A673 (cell line): ENCODE measurements at regions not wholly inside any gene's neighbourhood (a gene's known extent, or its start where the extent isn't known, plus 50 kb on each side); places are given as distances from the start of the nearest gene placed in this dataset.

Experiments
- EZH2 ChIP-seq: fragments of 200-600 bp; sonication (generic); IDR thresholded peaks from 2 replicates; pipeline ENCODE4 v1.6.1; 2017; ENCODE audit warnings: borderline replicate concordance, low read depth, mild to moderate bottlenecking, mixed read lengths, antibody characterized with exemption, low read length; ENCODE audit not compliant: poor library complexity, severe bottlenecking
- TF ChIP-seq, protein P1 (sequence below): fragments of 300-800, 200-600 bp; sonication (generic); conservative IDR thresholded peaks from 2 replicates; pipeline ENCODE4 v1.5.1; 2017; ENCODE audit warnings: low read depth, mild to moderate bottlenecking, antibody characterized with exemption, low read length, moderate library complexity, mixed read lengths

DNA sequence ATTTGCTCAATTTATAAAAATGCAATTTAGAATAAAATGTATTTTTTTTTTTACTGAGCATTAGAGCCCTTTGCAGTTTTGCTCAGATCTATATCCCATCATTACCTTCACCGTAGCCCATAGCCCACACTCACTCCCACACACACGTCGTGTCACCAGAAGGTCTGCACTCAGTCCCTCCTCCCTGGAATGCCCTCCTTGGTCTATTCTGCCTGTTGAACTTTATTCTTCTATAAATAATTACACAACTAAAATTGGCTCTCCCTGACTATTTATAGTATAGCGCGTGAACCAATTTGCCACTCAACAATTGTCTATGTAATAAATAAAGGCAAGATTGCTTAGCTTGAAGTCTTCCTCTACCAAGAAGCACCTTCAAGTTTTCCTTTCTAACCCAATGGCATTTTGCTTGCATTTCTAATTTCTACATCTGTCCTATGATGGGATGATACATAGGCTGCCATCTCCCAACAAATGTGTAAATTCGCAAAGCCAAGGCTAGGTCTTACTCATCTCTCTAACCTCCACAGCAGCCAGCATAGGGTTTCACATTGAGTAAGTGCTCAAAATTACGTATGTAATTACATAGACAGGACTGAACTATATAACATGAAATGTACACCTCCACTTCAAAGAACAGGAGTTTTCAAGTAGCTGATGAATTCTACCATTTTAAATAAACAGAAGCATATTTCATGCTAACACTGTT is 172.0 kb upstream of the HES1 start:
- TF ChIP-seq, protein P1, sequence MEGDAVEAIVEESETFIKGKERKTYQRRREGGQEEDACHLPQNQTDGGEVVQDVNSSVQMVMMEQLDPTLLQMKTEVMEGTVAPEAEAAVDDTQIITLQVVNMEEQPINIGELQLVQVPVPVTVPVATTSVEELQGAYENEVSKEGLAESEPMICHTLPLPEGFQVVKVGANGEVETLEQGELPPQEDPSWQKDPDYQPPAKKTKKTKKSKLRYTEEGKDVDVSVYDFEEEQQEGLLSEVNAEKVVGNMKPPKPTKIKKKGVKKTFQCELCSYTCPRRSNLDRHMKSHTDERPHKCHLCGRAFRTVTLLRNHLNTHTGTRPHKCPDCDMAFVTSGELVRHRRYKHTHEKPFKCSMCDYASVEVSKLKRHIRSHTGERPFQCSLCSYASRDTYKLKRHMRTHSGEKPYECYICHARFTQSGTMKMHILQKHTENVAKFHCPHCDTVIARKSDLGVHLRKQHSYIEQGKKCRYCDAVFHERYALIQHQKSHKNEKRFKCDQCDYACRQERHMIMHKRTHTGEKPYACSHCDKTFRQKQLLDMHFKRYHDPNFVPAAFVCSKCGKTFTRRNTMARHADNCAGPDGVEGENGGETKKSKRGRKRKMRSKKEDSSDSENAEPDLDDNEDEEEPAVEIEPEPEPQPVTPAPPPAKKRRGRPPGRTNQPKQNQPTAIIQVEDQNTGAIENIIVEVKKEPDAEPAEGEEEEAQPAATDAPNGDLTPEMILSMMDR = no peak
- no peak for TF ChIP-seq EZH2
